Mesothelial cell of epicardium (in vitro differentiated cells): ENCODE measurements at regions not wholly inside any gene's neighbourhood (a gene's known extent, or its start where the extent isn't known, plus 50 kb on each side); places are given as distances from the start of the nearest gene placed in this dataset.

Source experiments
- DNase-seq, 2 experiments: peaks; one replicate each; pipeline ENCODE4 v3.0.0; 2021; ENCODE audit warnings: low spot score in 2 of 2; ENCODE audit not compliant: unreplicated experiment in 2 of 2
- H3K27ac Mint-ChIP-seq: 2 replicates; pipeline ENCODE4 v1.8.0; 2021; ENCODE audit warnings: mixed read lengths
- H3K27me3 Mint-ChIP-seq: 2 replicates; pipeline ENCODE4 v1.8.0; 2021; ENCODE audit warnings: low read depth, mixed read lengths
- H3K36me3 Mint-ChIP-seq: 2 replicates; pipeline ENCODE4 v1.8.0; 2021; ENCODE audit warnings: mixed read lengths
- H3K4me1 Mint-ChIP-seq: 2 replicates; pipeline ENCODE4 v1.8.0; 2021; ENCODE audit warnings: mixed read lengths
- H3K4me3 Mint-ChIP-seq: 2 replicates; pipeline ENCODE4 v1.8.0; 2021; ENCODE audit warnings: mild to moderate bottlenecking, moderate library complexity, mixed read lengths
- H3K9me3 Mint-ChIP-seq: 2 replicates; pipeline ENCODE4 v1.8.0; 2021; ENCODE audit warnings: mixed read lengths
- TF ChIP-seq, protein P1 (sequence below): fragments of 200-600 bp; sonication (generic); IDR thresholded peaks from one replicate; pipeline ENCODE4 v1.5.0; 2021; ENCODE audit warnings: antibody characterized with exemption; ENCODE audit not compliant: unreplicated experiment

DNA sequence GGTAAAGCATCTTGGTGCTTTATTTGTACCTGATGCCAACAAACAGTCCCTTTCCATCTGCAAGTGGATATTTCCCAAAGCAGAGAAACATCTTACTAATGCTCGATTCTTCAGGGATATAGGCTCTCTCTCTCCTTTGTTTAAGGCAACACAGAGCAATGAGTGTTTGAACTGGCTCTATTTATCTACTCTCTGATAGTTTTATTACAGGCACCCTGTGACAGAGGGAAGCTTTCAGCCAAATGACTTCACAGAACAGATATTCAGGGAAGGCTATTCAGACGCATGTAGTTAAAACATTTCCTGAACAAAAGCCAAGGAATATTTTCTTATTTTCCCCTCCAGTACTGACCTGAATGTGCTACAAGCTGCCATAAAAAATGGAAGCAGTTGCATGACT is 141.8 kb downstream of the YIPF5 start:
- TF ChIP-seq, protein P1, sequence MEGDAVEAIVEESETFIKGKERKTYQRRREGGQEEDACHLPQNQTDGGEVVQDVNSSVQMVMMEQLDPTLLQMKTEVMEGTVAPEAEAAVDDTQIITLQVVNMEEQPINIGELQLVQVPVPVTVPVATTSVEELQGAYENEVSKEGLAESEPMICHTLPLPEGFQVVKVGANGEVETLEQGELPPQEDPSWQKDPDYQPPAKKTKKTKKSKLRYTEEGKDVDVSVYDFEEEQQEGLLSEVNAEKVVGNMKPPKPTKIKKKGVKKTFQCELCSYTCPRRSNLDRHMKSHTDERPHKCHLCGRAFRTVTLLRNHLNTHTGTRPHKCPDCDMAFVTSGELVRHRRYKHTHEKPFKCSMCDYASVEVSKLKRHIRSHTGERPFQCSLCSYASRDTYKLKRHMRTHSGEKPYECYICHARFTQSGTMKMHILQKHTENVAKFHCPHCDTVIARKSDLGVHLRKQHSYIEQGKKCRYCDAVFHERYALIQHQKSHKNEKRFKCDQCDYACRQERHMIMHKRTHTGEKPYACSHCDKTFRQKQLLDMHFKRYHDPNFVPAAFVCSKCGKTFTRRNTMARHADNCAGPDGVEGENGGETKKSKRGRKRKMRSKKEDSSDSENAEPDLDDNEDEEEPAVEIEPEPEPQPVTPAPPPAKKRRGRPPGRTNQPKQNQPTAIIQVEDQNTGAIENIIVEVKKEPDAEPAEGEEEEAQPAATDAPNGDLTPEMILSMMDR = no peak
- Mint-ChIP-seq H3K27me3 (no peaks in the 10 kb centered on the region), H3K27ac (peak overlapping the region; percentile 92), H3K4me3 (no peak overlapping the region), H3K9me3 (no peaks in the 10 kb centered on the region), H3K36me3 (no peaks in the 10 kb centered on the region), H3K4me1 (peaks cover 57% of the 10 kb centered on the region)
- no peak for DNase-seq

DNA sequence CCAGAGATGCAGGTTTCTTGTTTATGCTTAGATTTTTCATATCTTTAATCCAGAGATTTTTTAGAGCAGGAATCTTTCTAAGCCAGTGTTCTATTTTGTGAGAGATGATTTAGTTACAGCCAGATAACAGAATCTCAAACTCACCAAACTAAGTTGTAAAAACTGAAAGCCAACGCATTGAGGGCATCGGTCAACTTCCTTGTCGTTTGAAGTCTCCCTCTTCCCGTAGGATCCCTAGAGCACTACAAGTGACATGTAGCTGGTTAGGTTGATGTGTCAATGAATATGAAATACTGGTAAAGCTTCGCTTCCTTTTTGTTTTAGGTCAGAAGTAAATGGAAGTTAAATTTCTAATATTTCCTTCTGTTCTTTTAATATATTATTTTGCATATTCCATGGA is 139.6 kb downstream of the YIPF5 start:
- no peaks in the 10 kb centered on the region for H3K27me3 Mint-ChIP-seq
- H3K9me3 Mint-ChIP-seq = no peaks in the 10 kb centered on the region
- no peak for DNase-seq
- H3K4me1 Mint-ChIP-seq = peaks cover 51% of the 10 kb centered on the region
- H3K36me3 Mint-ChIP-seq = no peaks in the 10 kb centered on the region
- TF ChIP-seq, protein P1 = no peak
- no peak overlapping the region for H3K4me3 Mint-ChIP-seq
- H3K27ac Mint-ChIP-seq = no peak overlapping the region

DNA sequence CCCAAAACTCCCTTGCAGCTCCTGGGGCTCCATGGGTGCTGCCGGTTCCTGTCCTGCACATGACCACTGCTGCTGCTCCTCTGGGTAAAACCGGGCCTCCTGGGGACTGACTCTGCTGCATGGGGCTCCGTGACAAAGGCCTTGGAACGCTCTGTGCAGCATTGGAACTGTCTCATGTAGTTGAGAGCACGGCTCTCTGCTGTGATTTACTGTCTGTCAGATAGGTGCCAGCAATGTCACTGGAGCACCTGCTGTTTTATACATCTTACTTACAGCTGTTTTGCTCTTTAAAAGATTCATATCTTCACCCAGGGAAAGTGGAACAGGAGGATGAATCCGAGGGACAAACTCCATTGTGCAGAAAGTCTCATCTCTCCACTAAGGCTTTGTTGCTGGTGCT is 138.1 kb downstream of the YIPF5 start:
- Mint-ChIP-seq H3K36me3 (no peaks in the 10 kb centered on the region), H3K4me3 (no peak overlapping the region), H3K9me3 (no peaks in the 10 kb centered on the region), H3K27me3 (no peaks in the 10 kb centered on the region), H3K27ac (no peak overlapping the region), H3K4me1 (peaks cover 46% of the 10 kb centered on the region)
- no peak for DNase-seq
- TF ChIP-seq, protein P1 = no peak

DNA sequence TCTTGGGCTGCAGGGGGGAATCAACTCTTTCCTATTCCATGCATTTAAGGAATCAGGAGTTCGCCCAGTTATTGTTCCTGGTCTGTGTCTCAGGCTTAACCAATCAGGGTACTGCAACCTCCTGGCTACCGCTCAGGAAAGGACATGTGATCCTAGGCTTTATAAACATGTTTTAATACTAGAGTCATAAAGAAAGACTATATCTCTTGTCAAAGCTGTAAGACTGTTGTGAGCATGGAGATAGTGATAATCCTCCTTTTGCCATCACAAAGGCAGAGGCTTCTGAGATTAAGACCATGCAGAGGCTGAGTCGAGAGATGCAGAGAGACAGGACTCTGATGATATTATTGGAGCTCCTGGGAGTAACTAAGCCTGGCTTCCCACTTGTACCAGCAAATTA is 137.0 kb downstream of the YIPF5 start:
- no peak for DNase-seq
- Mint-ChIP-seq H3K27ac (peak overlapping the region; percentile 30), H3K9me3 (no peaks in the 10 kb centered on the region), H3K4me1 (peaks cover 45% of the 10 kb centered on the region), H3K36me3 (no peaks in the 10 kb centered on the region), H3K27me3 (no peaks in the 10 kb centered on the region), H3K4me3 (no peak overlapping the region)
- TF ChIP-seq, protein P1 = no peak

DNA sequence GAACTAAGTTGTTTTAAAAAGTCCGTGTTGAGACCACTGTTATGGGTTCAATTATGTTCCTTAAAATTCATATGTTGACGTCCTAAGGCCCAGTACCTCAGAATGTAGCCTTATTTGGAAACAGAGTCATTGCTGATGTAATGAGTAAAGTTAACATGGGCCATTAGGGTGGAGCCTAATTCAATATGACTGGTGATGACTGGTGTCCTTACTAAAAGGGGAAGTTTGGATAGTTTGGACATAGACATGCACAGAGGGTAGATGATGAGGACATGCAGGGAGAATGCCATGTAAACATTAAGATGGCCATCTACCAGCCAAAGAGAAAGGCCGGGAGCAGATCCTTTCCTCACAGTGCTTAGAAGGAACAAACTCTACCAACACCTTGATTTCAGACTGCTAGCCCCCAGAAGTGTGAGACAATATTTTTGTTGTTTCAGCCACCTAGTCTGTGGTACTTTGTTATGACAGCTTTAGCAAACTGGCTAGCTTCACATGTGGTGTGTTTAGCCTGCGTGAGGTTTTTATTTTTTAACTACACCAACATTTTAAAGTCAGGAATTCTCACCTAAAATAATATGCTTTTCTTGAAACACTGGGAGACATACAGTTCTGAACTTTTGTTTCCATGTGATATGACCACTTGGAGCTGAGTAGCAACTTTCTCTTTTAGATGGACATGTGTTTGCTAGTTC is 135.3 kb downstream of the YIPF5 start:
- Mint-ChIP-seq H3K4me3 (no peak overlapping the region), H3K9me3 (no peaks in the 10 kb centered on the region), H3K36me3 (no peaks in the 10 kb centered on the region), H3K4me1 (peaks cover 50% of the 10 kb centered on the region), H3K27ac (no peak overlapping the region), H3K27me3 (no peaks in the 10 kb centered on the region)
- DNase-seq = no peak
- TF ChIP-seq, protein P1 = no peak

DNA sequence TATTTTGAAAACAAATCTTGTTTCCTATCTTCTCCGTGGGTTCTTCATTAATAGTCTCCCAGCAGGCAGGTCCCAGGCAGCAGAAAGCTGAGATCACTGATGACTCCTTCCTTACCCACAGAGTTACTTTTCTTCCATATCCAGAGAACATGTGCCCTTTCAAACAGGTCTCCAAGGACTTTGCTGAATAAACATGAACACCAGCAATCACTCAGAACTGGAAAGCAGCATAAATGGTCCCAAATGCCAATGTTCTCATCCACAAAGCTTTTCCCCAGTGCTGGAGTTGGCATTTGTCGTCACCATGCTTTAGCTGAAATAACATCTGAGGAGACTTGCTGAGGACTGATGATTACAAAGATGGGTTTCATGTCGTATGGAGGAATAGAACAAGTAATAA is 134.0 kb downstream of the YIPF5 start:
- TF ChIP-seq, protein P1 = no peak
- H3K4me1 Mint-ChIP-seq = peaks cover 46% of the 10 kb centered on the region
- no peaks in the 10 kb centered on the region for H3K9me3 Mint-ChIP-seq
- no peak for DNase-seq
- H3K4me3 Mint-ChIP-seq = no peak overlapping the region
- H3K27me3 Mint-ChIP-seq = no peaks in the 10 kb centered on the region
- no peaks in the 10 kb centered on the region for H3K36me3 Mint-ChIP-seq
- H3K27ac Mint-ChIP-seq = no peak overlapping the region
